Endothelial cell (in vitro differentiated cells): ENCODE measurements at regions not wholly inside any gene's neighbourhood (a gene's known extent, or its start where the extent isn't known, plus 50 kb on each side); places are given as distances from the start of the nearest gene placed in this dataset.
A peak's percentile ranks its signal among the peaks of the same experiment; 100 is the strongest.

ENCODE experiments used
- DNase-seq: peaks from one replicate; pipeline ENCODE4 v3.0.0; 2021; ENCODE audit warnings: low spot score
- H3K27ac Mint-ChIP-seq: one replicate; pipeline ENCODE4 v1.8.0; 2021; ENCODE audit warnings: mixed read lengths, inconsistent platforms; ENCODE audit not compliant: unreplicated experiment
- H3K27me3 Mint-ChIP-seq: one replicate; pipeline ENCODE4 v1.8.0; 2021; ENCODE audit warnings: mild to moderate bottlenecking, moderate library complexity, mixed read lengths, inconsistent platforms; ENCODE audit not compliant: unreplicated experiment
- H3K36me3 Mint-ChIP-seq: one replicate; pipeline ENCODE4 v1.8.0; 2021; ENCODE audit warnings: mild to moderate bottlenecking, low read depth, mixed read lengths, inconsistent platforms; ENCODE audit not compliant: unreplicated experiment
- H3K4me1 Mint-ChIP-seq: one replicate; pipeline ENCODE4 v1.8.0; 2021; ENCODE audit warnings: mild to moderate bottlenecking, mixed read lengths, inconsistent platforms; ENCODE audit not compliant: unreplicated experiment
- H3K4me3 Mint-ChIP-seq: one replicate; pipeline ENCODE4 v1.8.0; 2021; ENCODE audit warnings: mild to moderate bottlenecking, mixed read lengths, inconsistent platforms; ENCODE audit not compliant: unreplicated experiment
- H3K9me3 Mint-ChIP-seq: one replicate; pipeline ENCODE4 v1.8.0; 2021; ENCODE audit warnings: mixed read lengths, inconsistent platforms; ENCODE audit not compliant: unreplicated experiment
- CTCF ChIP-seq: fragments of 200-600 bp; sonication (generic); IDR thresholded peaks from one replicate; pipeline ENCODE4 v1.5.0; 2021; ENCODE audit warnings: antibody characterized with exemption; ENCODE audit not compliant: unreplicated experiment

- Mint-ChIP-seq H3K27me3 (no peaks in the 10 kb centered on the region), H3K27ac (peak overlapping the region; percentile 61), H3K9me3 (no peaks in the 10 kb centered on the region), H3K4me3 (no peak overlapping the region), H3K4me1 (peaks cover 12% of the 10 kb centered on the region), H3K36me3 (no peaks in the 10 kb centered on the region)
- DNase-seq = no peak
- TF ChIP-seq CTCF = no peak
Observed at GRCh38 chr15:95887666-95888390, 442.7 kb upstream of the NR2F2 start.

DNA sequence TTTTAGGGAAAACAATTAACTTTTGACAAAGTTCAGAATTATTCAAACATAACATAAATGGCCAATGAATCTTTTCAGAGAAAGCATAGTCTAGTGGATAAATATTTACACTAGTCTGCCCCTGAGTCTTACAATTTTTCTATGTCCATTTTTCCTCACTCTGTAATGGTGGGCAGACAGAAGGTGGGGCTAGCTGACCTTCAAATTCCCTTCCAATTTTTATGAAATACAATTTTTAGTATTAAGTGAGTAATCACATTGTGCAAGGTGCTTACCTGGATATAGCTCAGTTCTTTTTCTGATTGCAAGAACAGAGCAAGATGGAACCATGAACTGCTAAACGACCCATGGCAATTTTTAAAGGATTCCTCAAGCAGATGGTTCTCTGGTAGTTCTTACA is 441.7 kb upstream of the NR2F2 start:
- H3K27me3 Mint-ChIP-seq = no peaks in the 10 kb centered on the region
- H3K27ac Mint-ChIP-seq = no peak overlapping the region
- DNase-seq = no peak
- H3K9me3 Mint-ChIP-seq = no peaks in the 10 kb centered on the region
- no peaks in the 10 kb centered on the region for H3K36me3 Mint-ChIP-seq
- TF ChIP-seq CTCF = no peak
- H3K4me3 Mint-ChIP-seq = no peak overlapping the region
- peaks cover 11% of the 10 kb centered on the region for H3K4me1 Mint-ChIP-seq

GRCh38 chr15:95894407-95894956 is 436.0 kb upstream of the NR2F2 start:
- no peak for DNase-seq
- no peak overlapping the region for H3K27ac Mint-ChIP-seq
- no peaks in the 10 kb centered on the region for H3K27me3 Mint-ChIP-seq
- no peak overlapping the region for H3K4me3 Mint-ChIP-seq
- no peaks in the 10 kb centered on the region for H3K36me3 Mint-ChIP-seq
- no peak for TF ChIP-seq CTCF
- no peaks in the 10 kb centered on the region for H3K4me1 Mint-ChIP-seq
- no peaks in the 10 kb centered on the region for H3K9me3 Mint-ChIP-seq

GRCh38 chr15:95895508-95895907 is 435.0 kb upstream of the NR2F2 start:
- Mint-ChIP-seq H3K27me3 (no peaks in the 10 kb centered on the region), H3K27ac (no peak overlapping the region), H3K4me3 (no peak overlapping the region), H3K36me3 (no peaks in the 10 kb centered on the region), H3K9me3 (no peaks in the 10 kb centered on the region), H3K4me1 (no peaks in the 10 kb centered on the region)
- no peak for DNase-seq
- TF ChIP-seq CTCF = no peak

DNA sequence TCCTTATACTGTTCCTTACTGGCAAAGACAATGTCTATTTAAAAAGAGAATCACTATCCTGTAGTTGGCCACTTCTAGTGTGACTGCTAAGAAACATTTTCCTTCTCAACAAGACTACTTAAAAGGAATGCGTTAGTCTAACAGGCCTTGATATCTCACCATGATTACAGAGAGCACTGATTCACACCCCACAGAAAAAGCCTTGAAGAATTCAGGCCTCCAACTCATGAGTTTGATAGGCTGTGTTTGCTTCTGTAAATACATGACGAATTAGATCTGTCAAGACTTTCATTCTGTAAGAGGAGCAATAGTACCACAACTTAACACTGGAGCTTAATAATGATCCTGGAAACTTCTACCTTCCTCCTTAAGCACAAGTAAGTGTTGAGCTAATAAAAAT is 432.8 kb upstream of the NR2F2 start:
- no peak overlapping the region for H3K27ac Mint-ChIP-seq
- no peak for DNase-seq
- H3K9me3 Mint-ChIP-seq = no peaks in the 10 kb centered on the region
- H3K4me1 Mint-ChIP-seq = no peaks in the 10 kb centered on the region
- H3K27me3 Mint-ChIP-seq = no peaks in the 10 kb centered on the region
- no peak overlapping the region for H3K4me3 Mint-ChIP-seq
- no peaks in the 10 kb centered on the region for H3K36me3 Mint-ChIP-seq
- no peak for TF ChIP-seq CTCF
